IPS-20b (cell line): ENCODE measurements at regions not wholly inside any gene's neighbourhood (a gene's known extent, or its start where the extent isn't known, plus 50 kb on each side); places are given as distances from the start of the nearest gene placed in this dataset.

ENCODE experiments used
- H3K27ac ChIP-seq: one replicate; pipeline ENCODE4 v1.5.1; 2013; ENCODE audit warnings: low read length
- H3K27me3 ChIP-seq: 2 replicates; pipeline ENCODE4 v1.6.1; 2013; ENCODE audit warnings: mild to moderate bottlenecking, low read length, inconsistent platforms; ENCODE audit not compliant: insufficient read depth
- H3K36me3 ChIP-seq: 2 replicates; pipeline ENCODE4 v1.6.1; 2013; ENCODE audit warnings: low read depth, mild to moderate bottlenecking, inconsistent platforms, low read length, moderate library complexity; ENCODE audit not compliant: insufficient read depth
- H3K4me1 ChIP-seq: 2 replicates; pipeline ENCODE4 v1.6.1; 2013; ENCODE audit warnings: mild to moderate bottlenecking, control low read depth, inconsistent platforms, low read length, moderate library complexity; ENCODE audit not compliant: insufficient read depth
- H3K4me3 ChIP-seq: 2 replicates; pipeline ENCODE4 v1.5.1; 2013; ENCODE audit warnings: mild to moderate bottlenecking, low read length, inconsistent platforms
- H3K9ac ChIP-seq: 2 replicates; pipeline ENCODE4 v1.6.1; 2013; ENCODE audit warnings: low read depth, mild to moderate bottlenecking, inconsistent platforms, low read length, moderate library complexity
- H3K9me3 ChIP-seq: 2 replicates; pipeline ENCODE4 v1.6.1; 2013; ENCODE audit warnings: mild to moderate bottlenecking, low read depth, low read length, inconsistent platforms; ENCODE audit not compliant: insufficient read depth

DNA sequence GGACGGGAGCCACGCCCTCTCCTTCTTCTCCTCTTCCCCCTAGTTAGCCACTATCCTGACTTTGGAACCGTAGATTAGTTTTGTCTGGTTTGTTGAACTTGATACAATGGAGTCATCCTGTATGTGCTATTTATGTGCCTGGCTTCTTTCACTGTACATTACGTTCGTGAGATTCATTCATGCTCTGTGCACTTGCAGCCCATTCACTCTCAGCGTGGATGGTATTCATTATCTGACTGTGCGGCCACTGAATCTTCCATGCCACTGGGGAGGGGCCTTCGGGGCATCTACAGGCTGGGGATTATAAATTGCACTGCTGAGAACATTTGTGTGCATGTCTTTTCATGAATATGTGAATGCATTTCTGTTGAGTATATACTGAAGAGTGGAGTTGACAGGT lies 262.5 kb downstream of the CDH26 start:
- Histone ChIP-seq H3K4me1 (no peaks in the 10 kb centered on the region), H3K27me3 (no peaks in the 10 kb centered on the region), H3K27ac (no peak overlapping the region), H3K36me3 (no peaks in the 10 kb centered on the region), H3K9ac (no peak overlapping the region), H3K4me3 (no peak overlapping the region), H3K9me3 (no peaks in the 10 kb centered on the region)

- Histone ChIP-seq H3K4me1 (no peaks in the 10 kb centered on the region), H3K9me3 (no peaks in the 10 kb centered on the region), H3K27me3 (no peaks in the 10 kb centered on the region), H3K9ac (no peak overlapping the region), H3K4me3 (no peak overlapping the region), H3K27ac (no peak overlapping the region), H3K36me3 (no peaks in the 10 kb centered on the region)
These were observed 263.4 kb downstream of the CDH26 start for GRCh38 chr20:60221593-60221992.

DNA sequence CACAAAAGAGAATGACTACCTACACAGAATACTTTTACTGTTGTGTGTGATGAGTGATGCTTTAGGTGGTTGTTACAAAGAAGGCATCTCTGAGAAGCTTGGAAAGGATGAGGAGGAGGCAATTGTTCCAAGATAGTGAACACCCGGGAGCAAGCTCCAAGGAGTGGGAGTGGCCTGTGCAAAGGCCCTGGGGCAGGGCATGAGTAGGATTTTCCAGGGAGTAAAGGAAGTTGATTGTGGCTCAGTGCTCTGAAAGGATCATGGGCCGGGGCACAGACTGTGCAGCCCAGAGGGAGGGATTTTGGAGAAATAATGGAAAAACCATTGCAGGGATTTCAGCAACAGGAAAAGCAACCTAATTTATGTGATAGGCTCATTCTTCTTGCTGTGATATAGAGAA lies 264.3 kb downstream of the CDH26 start:
- no peak overlapping the region for H3K4me3 ChIP-seq
- H3K36me3 ChIP-seq: no peaks in the 10 kb centered on the region
- no peaks in the 10 kb centered on the region for H3K9me3 ChIP-seq
- H3K27ac ChIP-seq: no peak overlapping the region
- no peak overlapping the region for H3K9ac ChIP-seq
- H3K27me3 ChIP-seq: no peaks in the 10 kb centered on the region
- no peaks in the 10 kb centered on the region for H3K4me1 ChIP-seq

DNA sequence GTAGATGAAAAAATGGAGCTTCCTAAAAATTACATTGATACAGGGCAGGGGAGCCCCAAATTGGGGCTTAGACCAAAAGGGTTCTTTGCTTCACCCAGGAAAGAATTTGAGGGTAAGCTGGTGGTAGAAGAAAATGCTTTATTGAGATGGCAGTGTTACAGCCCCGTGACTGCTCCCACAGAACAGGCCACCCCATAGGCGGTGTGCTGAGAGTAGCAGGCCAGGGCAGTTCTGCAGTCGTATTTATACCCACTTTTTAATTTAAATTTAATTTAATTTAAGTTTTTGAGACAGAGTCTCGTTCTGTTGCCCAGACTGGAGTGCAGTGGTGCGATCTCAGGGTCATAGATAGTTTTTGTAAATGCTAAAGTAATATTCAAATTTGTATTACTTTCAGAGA lies 265.0 kb downstream of the CDH26 start:
- Histone ChIP-seq H3K27me3 (no peaks in the 10 kb centered on the region), H3K4me3 (no peak overlapping the region)

GRCh38 chr20:60224914-60225313 lies 266.7 kb downstream of the CDH26 start:
- H3K9ac ChIP-seq: no peak overlapping the region
- no peaks in the 10 kb centered on the region for H3K4me1 ChIP-seq
- no peak overlapping the region for H3K4me3 ChIP-seq
- H3K36me3 ChIP-seq: no peaks in the 10 kb centered on the region
- no peaks in the 10 kb centered on the region for H3K27me3 ChIP-seq
- no peak overlapping the region for H3K27ac ChIP-seq
- H3K9me3 ChIP-seq: no peaks in the 10 kb centered on the region

More for the DNA sequence above, 265.0 kb downstream of the CDH26 start:
- H3K9me3 ChIP-seq: no peaks in the 10 kb centered on the region
- no peak overlapping the region for H3K27ac ChIP-seq
- H3K9ac ChIP-seq: no peak overlapping the region
- no peaks in the 10 kb centered on the region for H3K36me3 ChIP-seq
- no peaks in the 10 kb centered on the region for H3K4me1 ChIP-seq

- Histone ChIP-seq H3K36me3 (no peaks in the 10 kb centered on the region), H3K27me3 (no peaks in the 10 kb centered on the region), H3K4me3 (no peak overlapping the region), H3K27ac (no peak overlapping the region), H3K4me1 (no peaks in the 10 kb centered on the region; the same call in 1 of the 2 replicates), H3K9ac (no peak overlapping the region), H3K9me3 (no peaks in the 10 kb centered on the region)
These were observed 270.0 kb downstream of the CDH26 start for GRCh38 chr20:60228255-60228654.

- Histone ChIP-seq H3K4me1 (no peaks in the 10 kb centered on the region; the same call in 1 of the 2 replicates), H3K9ac (no peak overlapping the region), H3K4me3 (no peak overlapping the region), H3K9me3 (no peaks in the 10 kb centered on the region), H3K36me3 (no peaks in the 10 kb centered on the region), H3K27ac (no peak overlapping the region), H3K27me3 (no peaks in the 10 kb centered on the region)
These were observed 274.2 kb downstream of the CDH26 start for GRCh38 chr20:60232380-60232779.

GRCh38 chr20:60233018-60233630 lies 274.9 kb downstream of the CDH26 start:
- Histone ChIP-seq H3K36me3 (no peaks in the 10 kb centered on the region), H3K4me1 (no peaks in the 10 kb centered on the region; the same call in 1 of the 2 replicates), H3K9me3 (no peaks in the 10 kb centered on the region), H3K27ac (no peak overlapping the region), H3K4me3 (no peak overlapping the region), H3K9ac (no peak overlapping the region), H3K27me3 (no peaks in the 10 kb centered on the region; the same call in 1 of the 2 replicates)

- no peaks in the 10 kb centered on the region; the same call in 1 of the 2 replicates for H3K4me1 ChIP-seq
- no peaks in the 10 kb centered on the region for H3K9me3 ChIP-seq
These were observed 278.4 kb downstream of the CDH26 start for GRCh38 chr20:60236613-60237012.

GRCh38 chr20:60237981-60238380 lies 279.8 kb downstream of the CDH26 start:
- H3K9me3 ChIP-seq: no peaks in the 10 kb centered on the region
- H3K27ac ChIP-seq: no peak overlapping the region
- no peaks in the 10 kb centered on the region; the same call in 1 of the 2 replicates for H3K4me1 ChIP-seq
- H3K36me3 ChIP-seq: no peaks in the 10 kb centered on the region
- peaks cover 14% of the 10 kb centered on the region for H3K27me3 ChIP-seq
- no peak overlapping the region for H3K9ac ChIP-seq
- H3K4me3 ChIP-seq: no peak overlapping the region

More at GRCh38 chr20:60236613-60237012, 278.4 kb downstream of the CDH26 start:
- no peak overlapping the region for H3K4me3 ChIP-seq
- no peak overlapping the region for H3K27ac ChIP-seq
- no peaks in the 10 kb centered on the region for H3K36me3 ChIP-seq
- no peak overlapping the region for H3K9ac ChIP-seq
- H3K27me3 ChIP-seq: peaks cover 14% of the 10 kb centered on the region

DNA sequence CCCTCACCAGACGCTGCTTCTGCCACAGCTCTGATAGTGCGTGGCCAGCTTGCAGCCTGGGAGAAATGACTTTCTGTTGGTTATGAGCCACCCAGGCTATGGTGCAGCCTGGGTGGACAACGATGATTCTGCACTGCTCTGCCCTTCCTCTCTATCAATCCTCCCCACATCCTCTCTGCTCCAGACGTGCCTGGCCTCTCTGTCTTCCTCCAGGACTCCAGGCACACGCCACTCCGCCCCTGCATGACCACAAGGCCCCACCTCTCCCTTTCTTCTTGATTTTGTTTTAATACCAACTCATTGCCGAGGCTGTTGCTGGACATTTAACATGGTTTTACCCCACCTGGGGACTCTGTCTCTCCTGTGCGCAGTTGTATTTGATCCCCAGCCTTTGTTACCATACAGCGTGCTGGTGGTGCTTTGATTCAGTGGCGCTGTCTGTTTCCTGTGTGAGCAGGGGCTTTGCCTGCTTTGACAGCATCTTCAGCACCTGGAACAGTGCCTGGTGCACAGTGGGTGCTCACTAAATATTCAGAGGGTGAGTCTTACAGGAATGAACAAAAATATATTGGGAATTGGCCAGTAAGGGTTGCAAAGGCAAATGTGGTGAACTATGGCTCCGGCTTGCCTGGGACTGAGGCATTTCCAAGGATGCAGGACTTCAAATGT lies 280.9 kb downstream of the CDH26 start:
- Histone ChIP-seq H3K27me3 (peaks cover 14% of the 10 kb centered on the region), H3K9ac (no peak overlapping the region), H3K27ac (no peak overlapping the region)

DNA sequence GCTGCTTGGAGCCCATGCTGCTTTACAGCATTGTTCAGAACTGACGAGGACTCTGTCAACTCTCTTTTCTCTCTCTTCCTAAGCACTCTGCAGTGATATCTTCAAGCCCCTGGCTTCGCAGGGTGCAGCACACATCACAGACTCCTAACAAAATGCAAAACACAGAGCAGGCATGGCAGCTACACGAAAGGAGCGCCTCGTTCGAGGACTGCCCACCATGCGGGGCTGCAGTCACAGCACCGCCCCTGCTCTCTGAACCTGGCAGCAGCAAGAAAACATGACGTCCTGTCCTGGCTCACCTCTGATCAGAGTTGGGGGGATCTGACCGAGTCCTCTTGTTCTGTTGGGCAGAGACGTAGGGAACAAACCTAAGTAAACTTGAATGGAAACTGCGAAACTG lies 281.7 kb downstream of the CDH26 start:
- no peak overlapping the region for H3K4me3 ChIP-seq
- no peak overlapping the region for H3K27ac ChIP-seq
- H3K9me3 ChIP-seq: no peaks in the 10 kb centered on the region
- H3K36me3 ChIP-seq: no peaks in the 10 kb centered on the region
- H3K4me1 ChIP-seq: no peaks in the 10 kb centered on the region
- no peak overlapping the region for H3K9ac ChIP-seq
- H3K27me3 ChIP-seq: peaks cover 14% of the 10 kb centered on the region

More for the DNA sequence above, 280.9 kb downstream of the CDH26 start:
- Histone ChIP-seq H3K9me3 (no peaks in the 10 kb centered on the region), H3K4me3 (no peak overlapping the region), H3K4me1 (no peaks in the 10 kb centered on the region), H3K36me3 (no peaks in the 10 kb centered on the region)
